ENCODE measurements at regions not wholly inside any gene's neighbourhood (a gene's known extent, or its start where the extent isn't known, plus 50 kb on each side); places are given as distances from the start of the nearest gene placed in this dataset.
A peak's percentile ranks its signal among the peaks of the same experiment; 100 is the strongest.

GRCh38 chr4:1547131-1547855 lies 136.8 kb downstream of the FAM53A start:
- DNase-seq (ENCODE audit: low read depth, low spot score) (peak; percentile 12), FAIRE-seq (no peak)
- Histone ChIP-seq H3K9ac (replicated peaks; ENCODE audit: extremely low read depth, insufficient read depth, low read length) (no peak overlapping the region), H3K27ac (ENCODE audit: insufficient read depth, low read depth, low read length) (no peak overlapping the region), H3K4me2 (ENCODE audit: insufficient read depth, low read length) (no peak overlapping the region), H3K9me1 (replicated peaks; ENCODE audit: control insufficient read depth, extremely low read depth, insufficient read depth, low read length) (no peaks in the 10 kb centered on the region), H3K9me3 (replicated peaks; ENCODE audit: control insufficient read depth, insufficient read depth, low read length) (no peaks in the 10 kb centered on the region), H2AFZ (ENCODE audit: low read depth, low read length) (no peak overlapping the region), H3K79me2 (ENCODE audit: control insufficient read depth, insufficient read depth, low read length) (no peaks in the 10 kb centered on the region), H3K4me1 (ENCODE audit: control insufficient read depth, extremely low read depth, insufficient read depth, low read length) (peaks cover 8% of the 10 kb centered on the region), H3K36me3 (ENCODE audit: control insufficient read depth in 2 of 2, extremely low read depth in 1 of 2, insufficient read depth in 2 of 2, low read length in 2 of 2) (no peaks in the 10 kb centered on the region), H3K27me3 (ENCODE audit: control insufficient read depth in 2 of 2, insufficient read depth in 2 of 2, low read length in 2 of 2) (no peaks in the 10 kb centered on the region), H4K20me1 (replicated peaks; ENCODE audit: control insufficient read depth, extremely low read depth, insufficient read depth, low read length) (no peaks in the 10 kb centered on the region), H3K4me3 (replicated peaks in 1 of 3; ENCODE audit: insufficient read depth in 1 of 3, low read depth in 1 of 3, low read length in 3 of 3) (no peak overlapping the region)
- dilution Hi-C loops (cut with MboI; ENCODE audit: extremely low pct_ligation_motif_present, low sequenced_read_pairs) (no loop called here), intact Hi-C loops (cut with micrococcal nuclease) (no loop called here)
- ChIA-PET CTCF (interaction anchor here (1.5 to 3.1 kb wide), 3 partner anchors 11 to 192 kb away, joined by 3 to 15 read pairs (median 8); no protein-coding TSS in a partner anchor), POLR2A (no interaction called here)
- BruUV-seq (replicated peaks): no TSS peak
- no peak for TF ChIP-seq GATA2 (IDR thresholded peaks at IDR 0.05; ENCODE audit: insufficient read depth, insufficient read length, low read depth, low read length)
- no peak for TF ChIP-seq JUN (IDR thresholded peaks at IDR 0.05; ENCODE audit: borderline replicate concordance, insufficient read depth, insufficient read length, low read depth)
- TF ChIP-seq, protein P1, sequence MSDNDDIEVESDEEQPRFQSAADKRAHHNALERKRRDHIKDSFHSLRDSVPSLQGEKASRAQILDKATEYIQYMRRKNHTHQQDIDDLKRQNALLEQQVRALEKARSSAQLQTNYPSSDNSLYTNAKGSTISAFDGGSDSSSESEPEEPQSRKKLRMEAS (IDR thresholded peaks at IDR 0.05; ENCODE audit: insufficient read depth, insufficient read length): no peak
- TF ChIP-seq EZH2 (IDR thresholded peaks at IDR 0.05; ENCODE audit: borderline replicate concordance, low read depth, low read length, severe bottlenecking): no peak
- no peak for TF ChIP-seq CTCF (IDR thresholded peaks at IDR 0.05; ENCODE audit: extremely low read depth in 1 of 2, insufficient read depth in 1 of 2, low read depth in 1 of 2, low read length in 2 of 2)

Data from endothelial cell of umbilical vein (primary cell).